ENCODE measurements at regions not wholly inside any gene's neighbourhood (a gene's known extent, or its start where the extent isn't known, plus 50 kb on each side); places are given as distances from the start of the nearest gene placed in this dataset.
A peak's percentile ranks its signal among the peaks of the same experiment; 100 is the strongest.

DNA sequence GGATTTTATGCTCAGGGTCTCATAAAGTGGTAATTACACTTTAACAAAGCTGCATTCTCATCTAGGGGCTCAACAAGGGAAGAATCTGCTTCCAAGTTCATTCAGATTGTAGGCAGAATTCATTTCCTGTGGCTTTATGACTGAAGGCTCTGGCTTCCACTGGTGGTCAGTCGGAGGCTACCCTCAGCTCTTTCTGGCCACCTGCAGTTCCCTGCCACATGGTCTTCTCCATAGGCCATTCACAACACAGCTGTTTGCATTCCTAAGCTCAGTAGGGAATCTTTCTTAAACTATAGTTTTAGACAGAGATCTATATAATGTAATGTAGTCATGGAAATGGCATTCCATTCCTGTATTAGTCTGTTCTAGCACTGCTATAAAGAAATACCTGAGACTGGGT, 973.0 kb upstream of the SLIT2 start:
- Histone ChIP-seq H3K27me3 (ENCODE audit: insufficient read depth, low read length) (no peaks in the 10 kb centered on the region), H3K36me3 (ENCODE audit: insufficient read depth, low read length) (no peaks in the 10 kb centered on the region), H3K27ac (ENCODE audit: low read depth, low read length) (no peak overlapping the region), H2AFZ (ENCODE audit: low read length, unreplicated experiment) (no peak overlapping the region), H3K4me3 (ENCODE audit: low read depth, low read length) (no peak overlapping the region), H3K79me2 (ENCODE audit: control insufficient read depth, insufficient read depth, low read length, unreplicated experiment) (no peaks in the 10 kb centered on the region), H3K4me1 (ENCODE audit: control insufficient read depth, insufficient read depth, low read length, unreplicated experiment) (no peaks in the 10 kb centered on the region)

DNA sequence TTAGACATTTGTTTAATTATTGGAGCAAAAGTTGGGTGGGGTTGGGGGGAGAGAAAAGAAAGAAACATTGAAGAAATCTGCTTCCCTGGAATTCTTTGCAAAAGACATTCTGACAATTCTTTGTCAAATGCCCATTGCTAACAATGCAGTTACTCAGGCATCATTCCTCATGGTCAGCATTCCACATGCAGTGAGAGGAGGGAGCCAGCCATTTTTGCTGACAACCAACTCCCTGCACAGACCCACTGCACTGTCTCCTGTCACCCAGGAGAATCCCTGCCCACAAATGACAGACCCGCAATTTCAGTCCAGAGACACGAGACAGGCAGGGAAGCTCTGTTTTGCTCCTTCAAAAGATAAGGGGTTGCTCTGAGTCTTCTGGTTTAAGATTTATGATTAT, 985.1 kb upstream of the SLIT2 start:
- no peak overlapping the region for H3K27ac ChIP-seq (ENCODE audit: low read depth, low read length)
- peaks cover 3% of the 10 kb centered on the region for H3K4me1 ChIP-seq (ENCODE audit: control insufficient read depth, insufficient read depth, low read length, unreplicated experiment)
- no peak overlapping the region for H2AFZ ChIP-seq (ENCODE audit: low read length, unreplicated experiment)
- no peaks in the 10 kb centered on the region for H3K36me3 ChIP-seq (ENCODE audit: insufficient read depth, low read length)
- no peaks in the 10 kb centered on the region for H3K79me2 ChIP-seq (ENCODE audit: control insufficient read depth, insufficient read depth, low read length, unreplicated experiment)
- H3K27me3 ChIP-seq (ENCODE audit: insufficient read depth, low read length) = no peaks in the 10 kb centered on the region
- H3K4me3 ChIP-seq (ENCODE audit: low read depth, low read length) = no peak overlapping the region

DNA sequence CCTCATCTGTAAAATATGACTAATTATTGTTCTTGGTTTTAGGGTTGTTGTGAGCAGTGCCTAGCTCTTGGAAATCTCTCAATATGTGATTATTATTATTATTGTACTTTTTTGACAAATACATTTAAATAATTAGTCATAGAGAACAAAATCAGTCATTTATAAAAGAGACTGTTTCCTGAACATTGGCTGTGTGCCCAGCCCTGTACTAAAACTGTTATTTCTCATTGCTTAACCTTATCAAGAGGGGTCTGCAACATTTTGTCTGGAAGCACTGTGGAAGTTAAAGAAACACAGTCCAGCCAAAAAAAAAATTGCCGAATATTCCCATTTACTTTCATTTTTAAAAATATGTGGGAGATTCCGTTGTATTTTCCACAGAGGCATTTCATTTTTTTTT, 989.2 kb upstream of the SLIT2 start:
- Histone ChIP-seq H3K36me3 (ENCODE audit: insufficient read depth, low read length) (no peaks in the 10 kb centered on the region), H2AFZ (ENCODE audit: low read length, unreplicated experiment) (peak overlapping the region; percentile 89), H3K79me2 (ENCODE audit: control insufficient read depth, insufficient read depth, low read length, unreplicated experiment) (no peaks in the 10 kb centered on the region), H3K27ac (ENCODE audit: low read depth, low read length) (no peak overlapping the region), H3K27me3 (ENCODE audit: insufficient read depth, low read length) (no peaks in the 10 kb centered on the region), H3K4me3 (ENCODE audit: low read depth, low read length) (peak overlapping the region; percentile 64), H3K4me1 (ENCODE audit: control insufficient read depth, insufficient read depth, low read length, unreplicated experiment) (peaks cover 3% of the 10 kb centered on the region)

DNA sequence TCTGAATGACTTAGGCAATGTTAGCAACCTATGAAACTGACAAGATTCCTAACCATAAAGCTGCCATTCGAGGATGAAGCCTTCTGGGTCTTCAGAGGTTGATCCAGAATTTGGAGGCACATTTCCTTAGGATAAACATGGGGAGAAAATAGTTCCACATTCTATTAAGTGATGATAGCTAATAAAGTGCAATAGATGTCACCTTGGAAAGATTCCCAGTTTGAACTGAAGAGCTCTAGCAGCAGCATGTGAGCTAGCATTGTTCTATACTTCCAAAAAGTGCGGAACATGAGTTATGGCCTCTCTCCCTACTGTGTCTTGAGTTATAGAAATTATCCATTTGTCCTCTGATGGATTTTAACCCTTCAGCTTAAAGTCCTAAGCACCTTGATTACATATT, 991.4 kb upstream of the SLIT2 start:
- Histone ChIP-seq H3K36me3 (ENCODE audit: insufficient read depth, low read length) (no peaks in the 10 kb centered on the region), H3K27ac (ENCODE audit: low read depth, low read length) (no peak overlapping the region), H3K79me2 (ENCODE audit: control insufficient read depth, insufficient read depth, low read length, unreplicated experiment) (no peaks in the 10 kb centered on the region), H3K27me3 (ENCODE audit: insufficient read depth, low read length) (no peaks in the 10 kb centered on the region), H2AFZ (ENCODE audit: low read length, unreplicated experiment) (no peak overlapping the region), H3K4me3 (ENCODE audit: low read depth, low read length) (no peak overlapping the region), H3K4me1 (ENCODE audit: control insufficient read depth, insufficient read depth, low read length, unreplicated experiment) (peaks cover 3% of the 10 kb centered on the region)

DNA sequence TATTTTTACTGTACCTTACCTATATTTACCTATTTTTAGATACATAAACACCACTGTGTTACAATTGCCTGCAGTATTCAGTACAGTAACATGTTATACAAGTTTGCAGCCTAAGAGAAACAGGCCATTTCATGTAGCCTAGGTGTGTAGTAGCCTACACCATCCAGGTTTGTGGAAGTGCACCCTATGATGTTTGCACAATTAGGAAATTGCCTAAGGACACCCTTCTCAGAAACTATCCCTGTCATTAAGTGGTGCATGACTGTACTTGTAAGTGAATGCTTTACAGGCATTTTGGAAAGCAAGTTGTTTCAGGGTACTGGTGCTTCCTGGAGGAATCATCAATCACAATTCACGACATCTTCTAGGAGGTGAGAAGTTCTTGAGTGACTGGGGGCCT, 991.8 kb upstream of the SLIT2 start:
- Histone ChIP-seq H3K27ac (ENCODE audit: low read depth, low read length) (no peak overlapping the region), H3K36me3 (ENCODE audit: insufficient read depth, low read length) (no peaks in the 10 kb centered on the region), H3K27me3 (ENCODE audit: insufficient read depth, low read length) (no peaks in the 10 kb centered on the region), H2AFZ (ENCODE audit: low read length, unreplicated experiment) (no peak overlapping the region), H3K79me2 (ENCODE audit: control insufficient read depth, insufficient read depth, low read length, unreplicated experiment) (no peaks in the 10 kb centered on the region), H3K4me3 (ENCODE audit: low read depth, low read length) (no peak overlapping the region), H3K4me1 (ENCODE audit: control insufficient read depth, insufficient read depth, low read length, unreplicated experiment) (peaks cover 3% of the 10 kb centered on the region)

DNA sequence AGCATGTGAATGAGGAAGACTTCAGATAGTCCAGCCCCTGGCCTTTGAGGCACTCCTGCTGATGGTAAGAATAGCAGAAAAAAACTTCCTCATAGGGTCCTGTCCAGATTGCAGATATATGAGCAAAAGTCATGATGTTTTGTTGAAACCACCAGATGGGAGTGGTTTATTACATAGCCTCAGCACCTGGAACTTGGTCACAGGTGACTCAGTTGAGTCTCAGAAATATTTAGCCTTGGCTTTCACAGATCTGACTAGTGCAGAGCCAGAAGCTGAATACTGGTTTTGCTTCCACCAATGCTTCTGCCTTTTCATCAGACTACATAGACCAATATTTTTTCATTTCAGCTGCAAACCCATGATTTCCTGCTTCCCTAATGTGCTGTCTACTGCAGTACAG, 994.9 kb upstream of the SLIT2 start:
- H3K36me3 ChIP-seq (ENCODE audit: insufficient read depth, low read length) = no peaks in the 10 kb centered on the region
- no peak overlapping the region for H2AFZ ChIP-seq (ENCODE audit: low read length, unreplicated experiment)
- no peak overlapping the region for H3K4me3 ChIP-seq (ENCODE audit: low read depth, low read length)
- no peaks in the 10 kb centered on the region for H3K79me2 ChIP-seq (ENCODE audit: control insufficient read depth, insufficient read depth, low read length, unreplicated experiment)
- H3K27me3 ChIP-seq (ENCODE audit: insufficient read depth, low read length) = no peaks in the 10 kb centered on the region
- no peaks in the 10 kb centered on the region for H3K4me1 ChIP-seq (ENCODE audit: control insufficient read depth, insufficient read depth, low read length, unreplicated experiment)
- no peak overlapping the region for H3K27ac ChIP-seq (ENCODE audit: low read depth, low read length)

DNA sequence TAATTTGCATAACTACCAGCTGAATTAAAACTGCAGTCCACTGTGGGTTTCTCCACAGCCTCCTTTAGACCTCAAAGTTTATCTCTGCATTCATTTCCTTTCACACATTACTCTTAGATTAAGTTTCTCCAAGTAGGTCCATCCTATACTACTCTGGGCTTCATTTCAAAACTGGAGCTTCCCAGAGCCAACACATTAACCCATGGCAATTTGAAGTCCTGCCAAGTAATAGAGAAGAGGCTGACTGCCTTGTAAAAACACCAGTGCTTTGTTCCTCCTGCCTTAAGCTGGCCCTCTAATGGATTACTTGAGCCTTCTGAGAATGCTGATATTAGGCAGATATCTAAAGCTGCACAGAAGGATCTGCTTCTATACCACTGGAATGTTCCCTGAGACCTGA, 997.2 kb upstream of the SLIT2 start:
- H3K36me3 ChIP-seq (ENCODE audit: insufficient read depth, low read length) = no peaks in the 10 kb centered on the region

DNA sequence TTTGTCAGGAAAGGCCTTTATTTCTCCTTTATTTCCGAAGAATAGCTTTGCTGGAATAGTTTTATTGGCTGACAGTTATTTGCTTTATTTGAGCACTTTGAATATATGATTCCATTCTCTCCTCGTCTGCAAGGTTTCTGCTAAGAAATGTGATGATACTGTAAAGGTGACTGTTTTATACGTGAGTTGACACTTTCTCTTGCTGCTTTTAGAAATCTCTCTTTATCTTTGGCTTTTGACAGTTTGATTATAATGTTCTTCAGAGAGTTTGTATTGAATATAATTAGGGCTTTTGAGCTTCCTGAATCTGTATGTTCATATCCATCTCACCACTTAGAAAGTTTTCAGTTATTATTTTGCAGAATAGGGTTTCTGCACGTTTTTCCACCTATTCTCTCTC, 1003.7 kb upstream of the SLIT2 start:
- Histone ChIP-seq H3K4me3 (ENCODE audit: low read depth, low read length) (no peak overlapping the region), H3K27ac (ENCODE audit: low read depth, low read length) (no peak overlapping the region), H3K4me1 (ENCODE audit: control insufficient read depth, insufficient read depth, low read length, unreplicated experiment) (no peaks in the 10 kb centered on the region), H3K36me3 (ENCODE audit: insufficient read depth, low read length) (no peaks in the 10 kb centered on the region), H3K27me3 (ENCODE audit: insufficient read depth, low read length) (no peaks in the 10 kb centered on the region), H3K79me2 (ENCODE audit: control insufficient read depth, insufficient read depth, low read length, unreplicated experiment) (no peaks in the 10 kb centered on the region), H2AFZ (ENCODE audit: low read length, unreplicated experiment) (no peak overlapping the region)

More for the DNA sequence above, 997.2 kb upstream of the SLIT2 start:
- Histone ChIP-seq H3K27ac (ENCODE audit: low read depth, low read length) (no peak overlapping the region), H3K27me3 (ENCODE audit: insufficient read depth, low read length) (no peaks in the 10 kb centered on the region), H3K4me3 (ENCODE audit: low read depth, low read length) (no peak overlapping the region), H3K4me1 (ENCODE audit: control insufficient read depth, insufficient read depth, low read length, unreplicated experiment) (no peaks in the 10 kb centered on the region), H3K79me2 (ENCODE audit: control insufficient read depth, insufficient read depth, low read length, unreplicated experiment) (no peaks in the 10 kb centered on the region), H2AFZ (ENCODE audit: low read length, unreplicated experiment) (no peak overlapping the region)

DNA sequence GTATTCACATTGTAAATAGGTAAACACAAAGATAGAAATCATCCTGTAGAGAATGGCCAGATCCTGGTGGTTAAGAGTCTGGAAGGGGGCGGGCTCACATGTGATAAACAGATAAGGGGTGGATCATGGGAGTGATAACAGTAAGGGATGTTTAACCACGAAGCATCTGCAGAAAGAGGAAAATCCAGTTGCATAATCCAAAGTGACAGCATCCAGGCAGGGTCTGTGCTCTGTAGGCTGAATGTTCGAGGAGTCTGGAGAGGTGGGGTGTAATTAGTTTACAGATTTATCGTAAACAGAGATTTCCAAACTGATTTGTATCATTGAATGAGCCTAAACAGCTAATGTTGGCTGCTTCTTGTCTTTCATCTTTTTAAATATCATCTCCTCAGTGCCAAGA, 1009.8 kb upstream of the SLIT2 start:
- Histone ChIP-seq H3K4me3 (ENCODE audit: low read depth, low read length) (no peak overlapping the region), H3K27ac (ENCODE audit: low read depth, low read length) (no peak overlapping the region), H3K4me1 (ENCODE audit: control insufficient read depth, insufficient read depth, low read length, unreplicated experiment) (peaks cover 9% of the 10 kb centered on the region), H3K27me3 (ENCODE audit: insufficient read depth, low read length) (no peaks in the 10 kb centered on the region), H3K79me2 (ENCODE audit: control insufficient read depth, insufficient read depth, low read length, unreplicated experiment) (no peaks in the 10 kb centered on the region), H2AFZ (ENCODE audit: low read length, unreplicated experiment) (no peak overlapping the region), H3K36me3 (ENCODE audit: insufficient read depth, low read length) (no peaks in the 10 kb centered on the region)

DNA sequence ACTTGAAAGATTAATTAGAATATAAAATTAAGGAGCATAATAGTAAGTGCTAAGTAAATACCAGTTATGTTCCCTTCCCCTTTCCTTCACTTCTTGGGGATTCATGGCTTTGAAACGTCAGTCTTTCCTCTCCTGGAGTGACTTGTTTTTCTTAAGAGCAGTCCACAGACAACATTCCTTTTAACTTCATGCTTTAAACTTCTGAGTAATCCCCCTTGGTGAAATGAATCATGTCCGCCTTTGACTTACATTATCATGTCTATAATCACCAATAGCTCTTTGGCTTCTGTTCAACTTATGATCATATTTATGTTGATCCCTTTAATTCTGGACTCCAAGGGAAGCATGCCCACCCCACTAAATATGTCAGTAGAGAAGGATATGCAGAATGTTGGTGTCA, 1012.1 kb upstream of the SLIT2 start:
- no peak overlapping the region for H2AFZ ChIP-seq (ENCODE audit: low read length, unreplicated experiment)
- H3K4me1 ChIP-seq (ENCODE audit: control insufficient read depth, insufficient read depth, low read length, unreplicated experiment) = peaks cover 9% of the 10 kb centered on the region
- H3K27me3 ChIP-seq (ENCODE audit: insufficient read depth, low read length) = no peaks in the 10 kb centered on the region
- H3K36me3 ChIP-seq (ENCODE audit: insufficient read depth, low read length) = no peaks in the 10 kb centered on the region
- no peak overlapping the region for H3K4me3 ChIP-seq (ENCODE audit: low read depth, low read length)
- H3K27ac ChIP-seq (ENCODE audit: low read depth, low read length) = peak overlapping the region; percentile 42; the same call in 1 of the 2 replicates
- no peaks in the 10 kb centered on the region for H3K79me2 ChIP-seq (ENCODE audit: control insufficient read depth, insufficient read depth, low read length, unreplicated experiment)

DNA sequence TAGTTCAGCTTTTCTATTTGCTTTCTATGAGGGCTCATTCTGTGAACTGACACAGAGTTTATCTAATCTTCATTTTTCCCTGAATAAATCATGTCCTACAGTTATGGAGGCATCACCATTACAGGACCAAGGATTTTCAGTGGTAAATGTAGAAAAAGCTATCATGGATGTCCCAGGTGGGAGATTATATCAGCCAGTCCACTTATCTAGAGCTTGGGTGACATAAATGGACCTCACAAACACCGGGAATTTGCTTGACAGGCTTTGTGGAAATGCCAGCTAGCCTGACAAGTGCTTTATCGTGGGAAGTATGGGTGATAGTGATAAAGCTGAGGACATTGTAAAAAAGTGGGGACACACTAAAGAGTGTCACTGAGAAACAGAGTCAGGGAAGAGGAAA, 1015.2 kb upstream of the SLIT2 start:
- no peak overlapping the region for H3K27ac ChIP-seq (ENCODE audit: low read depth, low read length)
- no peak overlapping the region for H2AFZ ChIP-seq (ENCODE audit: low read length, unreplicated experiment)
- no peaks in the 10 kb centered on the region for H3K79me2 ChIP-seq (ENCODE audit: control insufficient read depth, insufficient read depth, low read length, unreplicated experiment)
- no peaks in the 10 kb centered on the region for H3K27me3 ChIP-seq (ENCODE audit: insufficient read depth, low read length)
- no peaks in the 10 kb centered on the region for H3K36me3 ChIP-seq (ENCODE audit: insufficient read depth, low read length)
- H3K4me3 ChIP-seq (ENCODE audit: low read depth, low read length) = no peak overlapping the region
- H3K4me1 ChIP-seq (ENCODE audit: control insufficient read depth, insufficient read depth, low read length, unreplicated experiment) = peaks cover 9% of the 10 kb centered on the region

Measured in ACC112 (cell line).